ENCODE measurements at regions not wholly inside any gene's neighbourhood (a gene's known extent, or its start where the extent isn't known, plus 50 kb on each side); places are given as distances from the start of the nearest gene placed in this dataset.

DNA sequence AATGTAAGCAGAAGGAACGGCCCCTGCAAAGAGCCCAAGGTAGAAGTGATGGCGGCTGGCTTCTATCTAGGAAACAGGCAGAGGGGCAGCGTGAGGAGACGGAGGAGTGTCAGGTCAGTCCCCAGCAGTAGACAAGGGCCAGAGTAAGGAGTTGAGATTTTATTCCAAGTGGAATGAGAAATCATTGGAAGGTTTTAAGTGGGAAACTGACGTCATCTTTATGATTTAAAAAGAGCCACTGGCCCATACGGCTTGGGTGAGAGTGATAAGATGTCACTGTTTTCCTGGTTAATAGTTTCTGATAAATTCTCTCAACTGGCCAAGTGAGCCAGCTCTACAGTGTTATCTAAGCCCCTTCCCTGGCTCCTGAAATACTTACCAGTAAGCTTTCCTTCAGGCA lies 103.2 kb upstream of the CAMK1G start:
- H3K9me3 ChIP-seq = no peaks in the 10 kb centered on the region
- ChIA-PET POLR2A (no interaction called here), CTCF (no interaction called here)
- peaks cover 6% of the 10 kb centered on the region for H3K27me3 Mint-ChIP-seq (ENCODE audit: insufficient read depth, unreplicated experiment)
- H3K4me3 ChIP-seq (ENCODE audit: low read depth, low read length) = no peak overlapping the region
- no peaks in the 10 kb centered on the region for H3K4me1 Mint-ChIP-seq (ENCODE audit: low read depth, unreplicated experiment)
- intact Hi-C loops (cut with micrococcal nuclease; ENCODE audit: unreplicated experiment) = no loop called here
- no peaks in the 10 kb centered on the region for H3K9me3 Mint-ChIP-seq (ENCODE audit: unreplicated experiment)
- H3K36me3 ChIP-seq (ENCODE audit: control insufficient read depth, insufficient read depth, low read length) = no peaks in the 10 kb centered on the region
- no TSS peak for BruUV-seq (replicated peaks)
- no peaks in the 10 kb centered on the region for H3K4me1 ChIP-seq
- H3K27ac Mint-ChIP-seq (ENCODE audit: unreplicated experiment) = no peak overlapping the region
- H3K27me3 ChIP-seq (replicated peaks; ENCODE audit: control insufficient read depth, insufficient read depth, low read length) = no peaks in the 10 kb centered on the region
- no peak overlapping the region for H3K4me3 Mint-ChIP-seq (ENCODE audit: unreplicated experiment)
- H3K36me3 Mint-ChIP-seq (ENCODE audit: insufficient read depth, unreplicated experiment) = peaks cover 5% of the 10 kb centered on the region
- DNase-seq = no peak
- TF ChIP-seq, protein P1, sequence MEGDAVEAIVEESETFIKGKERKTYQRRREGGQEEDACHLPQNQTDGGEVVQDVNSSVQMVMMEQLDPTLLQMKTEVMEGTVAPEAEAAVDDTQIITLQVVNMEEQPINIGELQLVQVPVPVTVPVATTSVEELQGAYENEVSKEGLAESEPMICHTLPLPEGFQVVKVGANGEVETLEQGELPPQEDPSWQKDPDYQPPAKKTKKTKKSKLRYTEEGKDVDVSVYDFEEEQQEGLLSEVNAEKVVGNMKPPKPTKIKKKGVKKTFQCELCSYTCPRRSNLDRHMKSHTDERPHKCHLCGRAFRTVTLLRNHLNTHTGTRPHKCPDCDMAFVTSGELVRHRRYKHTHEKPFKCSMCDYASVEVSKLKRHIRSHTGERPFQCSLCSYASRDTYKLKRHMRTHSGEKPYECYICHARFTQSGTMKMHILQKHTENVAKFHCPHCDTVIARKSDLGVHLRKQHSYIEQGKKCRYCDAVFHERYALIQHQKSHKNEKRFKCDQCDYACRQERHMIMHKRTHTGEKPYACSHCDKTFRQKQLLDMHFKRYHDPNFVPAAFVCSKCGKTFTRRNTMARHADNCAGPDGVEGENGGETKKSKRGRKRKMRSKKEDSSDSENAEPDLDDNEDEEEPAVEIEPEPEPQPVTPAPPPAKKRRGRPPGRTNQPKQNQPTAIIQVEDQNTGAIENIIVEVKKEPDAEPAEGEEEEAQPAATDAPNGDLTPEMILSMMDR (IDR thresholded peaks at IDR 0.05; ENCODE audit: insufficient read depth in 1 of 2, low read depth in 1 of 2, low read length in 1 of 2, severe bottlenecking in 1 of 2, unreplicated experiment in 1 of 2) = no peak

DNA sequence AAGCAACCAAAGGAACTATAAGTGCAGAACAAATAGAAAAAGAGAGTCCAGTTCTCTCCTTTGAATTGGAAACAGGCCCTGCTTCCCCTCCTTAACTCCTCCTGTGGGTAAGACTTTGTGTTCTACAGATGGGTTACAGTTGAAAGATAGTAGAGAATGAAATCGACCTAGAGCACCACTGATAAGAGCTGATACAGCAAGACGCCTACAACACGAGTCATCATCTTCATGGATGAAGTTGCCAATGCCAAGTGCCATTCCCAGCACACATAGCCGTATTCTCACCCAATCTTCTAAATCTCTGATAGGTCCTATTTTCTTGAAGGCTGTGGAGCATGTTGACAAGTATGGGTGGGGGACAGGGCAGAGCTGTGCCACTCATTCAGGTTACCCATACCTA lies 99.8 kb upstream of the CAMK1G start:
- H3K4me1 Mint-ChIP-seq (ENCODE audit: low read depth, unreplicated experiment) = no peaks in the 10 kb centered on the region
- H3K4me1 ChIP-seq = no peaks in the 10 kb centered on the region
- H3K27me3 ChIP-seq (replicated peaks; ENCODE audit: control insufficient read depth, insufficient read depth, low read length) = no peaks in the 10 kb centered on the region
- DNase-seq = no peak
- H3K27me3 Mint-ChIP-seq (ENCODE audit: insufficient read depth, unreplicated experiment) = peaks cover 6% of the 10 kb centered on the region
- H3K36me3 ChIP-seq (ENCODE audit: control insufficient read depth, insufficient read depth, low read length) = no peaks in the 10 kb centered on the region
- ChIA-PET CTCF (no interaction called here), POLR2A (no interaction called here)
- intact Hi-C loops (cut with micrococcal nuclease; ENCODE audit: unreplicated experiment) = no loop called here
- no peak overlapping the region for H3K4me3 Mint-ChIP-seq (ENCODE audit: unreplicated experiment)
- H3K36me3 Mint-ChIP-seq (ENCODE audit: insufficient read depth, unreplicated experiment) = peaks cover 5% of the 10 kb centered on the region
- H3K27ac Mint-ChIP-seq (ENCODE audit: unreplicated experiment) = no peak overlapping the region
- no peaks in the 10 kb centered on the region for H3K9me3 ChIP-seq
- H3K9me3 Mint-ChIP-seq (ENCODE audit: unreplicated experiment) = no peaks in the 10 kb centered on the region
- no TSS peak for BruUV-seq (replicated peaks)
- H3K4me3 ChIP-seq (ENCODE audit: low read depth, low read length) = no peak overlapping the region
- TF ChIP-seq, protein P1 (IDR thresholded peaks at IDR 0.05; ENCODE audit: insufficient read depth in 1 of 2, low read depth in 1 of 2, low read length in 1 of 2, severe bottlenecking in 1 of 2, unreplicated experiment in 1 of 2) = no peak

DNA sequence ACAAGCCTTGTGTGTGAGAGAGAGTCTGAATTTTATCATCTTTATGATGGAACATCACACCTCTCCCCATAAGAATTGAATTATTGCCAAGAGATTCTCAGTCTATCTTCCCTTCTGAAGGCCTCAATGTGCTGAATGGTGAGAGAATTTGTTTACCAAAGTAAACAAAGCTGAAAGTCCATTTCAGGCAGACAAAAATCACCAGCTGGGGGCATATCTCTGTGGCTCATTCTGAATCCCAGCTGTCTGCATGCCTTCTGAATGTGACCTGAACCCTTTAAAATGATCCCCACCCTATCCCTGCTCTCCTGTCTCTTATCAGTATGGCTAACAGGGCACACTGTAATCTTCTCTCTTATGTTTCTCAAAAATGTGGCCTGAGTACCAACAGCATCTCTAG lies 99.1 kb upstream of the CAMK1G start:
- Histone ChIP-seq H3K36me3 (ENCODE audit: control insufficient read depth, insufficient read depth, low read length) (no peaks in the 10 kb centered on the region), H3K27me3 (replicated peaks; ENCODE audit: control insufficient read depth, insufficient read depth, low read length) (no peaks in the 10 kb centered on the region), H3K4me3 (ENCODE audit: low read depth, low read length) (no peak overlapping the region), H3K4me1 (no peaks in the 10 kb centered on the region), H3K9me3 (no peaks in the 10 kb centered on the region)
- H3K4me3 Mint-ChIP-seq (ENCODE audit: unreplicated experiment) = no peak overlapping the region
- no peak for DNase-seq
- intact Hi-C loops (cut with micrococcal nuclease; ENCODE audit: unreplicated experiment) = no loop called here
- peaks cover 6% of the 10 kb centered on the region for H3K27me3 Mint-ChIP-seq (ENCODE audit: insufficient read depth, unreplicated experiment)
- no peaks in the 10 kb centered on the region for H3K4me1 Mint-ChIP-seq (ENCODE audit: low read depth, unreplicated experiment)
- TF ChIP-seq, protein P1 (IDR thresholded peaks at IDR 0.05; ENCODE audit: insufficient read depth in 1 of 2, low read depth in 1 of 2, low read length in 1 of 2, severe bottlenecking in 1 of 2, unreplicated experiment in 1 of 2) = no peak
- no peaks in the 10 kb centered on the region for H3K9me3 Mint-ChIP-seq (ENCODE audit: unreplicated experiment)
- POLR2A ChIA-PET = no interaction called here
- no TSS peak for BruUV-seq (replicated peaks)
- no peak overlapping the region for H3K27ac Mint-ChIP-seq (ENCODE audit: unreplicated experiment)
- peaks cover 5% of the 10 kb centered on the region for H3K36me3 Mint-ChIP-seq (ENCODE audit: insufficient read depth, unreplicated experiment)
- CTCF ChIA-PET = interaction anchor here (1.3 kb wide), 1 partner anchor 81 kb away, joined by 3 read pairs; no protein-coding TSS in a partner anchor

All from Caco-2 (cell line).